HG03103 (cell line): ENCODE measurements at regions not wholly inside any gene's neighbourhood (a gene's known extent, or its start where the extent isn't known, plus 50 kb on each side); places are given as distances from the start of the nearest gene placed in this dataset.

ENCODE experiments used
- ATAC-seq: cut with Tn5 transposase; IDR thresholded peaks from one replicate; pipeline ENCODE4 v1.9.1; 2021; ENCODE audit warnings: low read depth; ENCODE audit not compliant: unreplicated experiment

- ATAC-seq, result no peak
Measured at GRCh38 chr12:39240587-39240986, 202.3 kb downstream of the KIF21A start.

- ATAC-seq, result no peak
Measured at GRCh38 chr12:39239490-39240486, 203.1 kb downstream of the KIF21A start.

- no peak for ATAC-seq
Measured at GRCh38 chr12:39237004-39237403, 205.9 kb downstream of the KIF21A start.

- ATAC-seq, result no peak
Measured at GRCh38 chr12:39235990-39236767, 206.7 kb downstream of the KIF21A start.

GRCh38 chr12:39230086-39230485 lies 212.8 kb downstream of the KIF21A start:
- ATAC-seq, result no peak

- no peak for ATAC-seq
Measured at GRCh38 chr12:39227218-39227617, 215.7 kb downstream of the KIF21A start.

- no peak for ATAC-seq
Measured at GRCh38 chr12:39224971-39225370, 217.9 kb downstream of the KIF21A start.

GRCh38 chr12:39205969-39206368 lies 237.0 kb downstream of the KIF21A start:
- ATAC-seq, result no peak

GRCh38 chr12:39199351-39199750 lies 243.6 kb downstream of the KIF21A start:
- no peak for ATAC-seq

GRCh38 chr12:39188689-39189088 lies 254.2 kb downstream of the KIF21A start:
- ATAC-seq, result no peak

GRCh38 chr12:39186744-39187143 lies 256.2 kb downstream of the KIF21A start:
- ATAC-seq, result no peak

- ATAC-seq, result no peak
Measured at GRCh38 chr12:39178837-39179236, 264.1 kb downstream of the KIF21A start.

GRCh38 chr12:39176356-39176755 lies 266.6 kb downstream of the KIF21A start:
- ATAC-seq, result no peak

- ATAC-seq, result no peak
Measured at GRCh38 chr12:39173726-39174125, 268.3 kb upstream of the CPNE8 start.

- no peak for ATAC-seq
Measured at GRCh38 chr12:39165338-39165737, 259.9 kb upstream of the CPNE8 start.

GRCh38 chr12:39161465-39162085 lies 256.2 kb upstream of the CPNE8 start:
- no peak for ATAC-seq

- ATAC-seq, result no peak
Measured at GRCh38 chr12:39157696-39158342, 252.4 kb upstream of the CPNE8 start.

GRCh38 chr12:39145175-39145999 lies 240.0 kb upstream of the CPNE8 start:
- ATAC-seq, result no peak

- ATAC-seq, result no peak
Measured at GRCh38 chr12:39144613-39145061, 239.2 kb upstream of the CPNE8 start.

- ATAC-seq, result no peak
Measured at GRCh38 chr12:39138268-39138667, 232.9 kb upstream of the CPNE8 start.
